Retinal pigment epithelial cell (primary cell): ENCODE measurements at regions not wholly inside any gene's neighbourhood (a gene's known extent, or its start where the extent isn't known, plus 50 kb on each side); places are given as distances from the start of the nearest gene placed in this dataset.

Experiments
- DNase-seq: peaks from one replicate; pipeline ENCODE4 v3.0.0-alpha.2; 2010; ENCODE audit warnings: low read depth
- H3K4me3 ChIP-seq: 2 replicates; pipeline ENCODE4 v1.5.1; 2011; ENCODE audit warnings: mild to moderate bottlenecking, low read length, control low read depth, moderate library complexity
- CTCF ChIP-seq: conservative IDR thresholded peaks from 2 replicates; pipeline ENCODE4 v1.5.1; 2011; ENCODE audit warnings: low read depth, low read length, control low read depth, inconsistent platforms

GRCh38 chr20:48184229-48184628 lies 398.9 kb upstream of the SULF2 start:
- H3K4me3 ChIP-seq: no peak overlapping the region
- no peak for TF ChIP-seq CTCF
- DNase-seq: no peak

- no peak for TF ChIP-seq CTCF
- no peak for DNase-seq
Measured at GRCh38 chr20:48181261-48181935, 396.1 kb upstream of the SULF2 start.

DNA sequence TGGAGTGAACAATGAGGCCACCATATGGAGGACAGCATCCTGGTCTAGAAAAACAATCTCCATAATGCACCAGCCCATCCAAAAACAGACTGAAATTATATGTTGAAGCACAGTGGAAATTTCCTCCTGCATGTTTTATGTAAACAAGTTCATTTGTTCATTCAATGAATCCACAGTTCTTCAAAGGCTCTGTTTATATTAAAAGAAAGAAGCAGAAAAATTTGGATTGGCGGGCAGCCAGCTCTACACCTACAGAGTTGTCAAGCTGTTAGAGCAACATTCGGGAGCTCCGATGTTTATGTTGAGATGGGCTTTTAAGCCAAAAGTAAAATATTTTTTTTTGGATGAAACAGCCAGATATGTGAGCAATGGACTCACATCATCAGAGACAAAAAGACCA lies 395.3 kb upstream of the SULF2 start:
- no peak for DNase-seq
- no peak for TF ChIP-seq CTCF

More at GRCh38 chr20:48181261-48181935, 396.1 kb upstream of the SULF2 start:
- H3K4me3 ChIP-seq: no peak overlapping the region

DNA sequence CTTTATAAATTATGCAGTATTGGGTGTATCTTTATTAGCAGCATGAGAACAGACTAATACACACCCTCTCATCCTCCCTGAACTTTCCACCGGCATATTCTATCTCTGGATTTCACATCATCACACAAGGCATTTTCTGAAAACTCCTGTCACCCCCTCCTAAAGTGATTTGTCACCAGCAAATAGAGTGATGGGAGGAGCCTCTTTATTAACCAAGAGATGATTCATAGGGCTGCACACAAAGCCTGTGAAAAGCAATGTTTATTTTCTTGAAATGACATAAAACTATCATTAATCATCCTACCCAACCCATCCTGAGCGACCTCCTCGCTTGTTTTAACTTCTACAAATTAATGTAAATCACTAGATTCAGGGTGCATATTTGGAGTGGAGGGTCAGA lies 394.7 kb upstream of the SULF2 start:
- no peak overlapping the region for H3K4me3 ChIP-seq
- no peak for DNase-seq
- no peak for TF ChIP-seq CTCF

More for the DNA sequence above, 395.3 kb upstream of the SULF2 start:
- no peak overlapping the region for H3K4me3 ChIP-seq

GRCh38 chr20:48178633-48179032 lies 393.4 kb upstream of the SULF2 start:
- no peak for DNase-seq
- H3K4me3 ChIP-seq: no peak overlapping the region
- no peak for TF ChIP-seq CTCF

GRCh38 chr20:48177058-48177457 lies 391.8 kb upstream of the SULF2 start:
- TF ChIP-seq CTCF: no peak
- no peak overlapping the region for H3K4me3 ChIP-seq
- no peak for DNase-seq

DNA sequence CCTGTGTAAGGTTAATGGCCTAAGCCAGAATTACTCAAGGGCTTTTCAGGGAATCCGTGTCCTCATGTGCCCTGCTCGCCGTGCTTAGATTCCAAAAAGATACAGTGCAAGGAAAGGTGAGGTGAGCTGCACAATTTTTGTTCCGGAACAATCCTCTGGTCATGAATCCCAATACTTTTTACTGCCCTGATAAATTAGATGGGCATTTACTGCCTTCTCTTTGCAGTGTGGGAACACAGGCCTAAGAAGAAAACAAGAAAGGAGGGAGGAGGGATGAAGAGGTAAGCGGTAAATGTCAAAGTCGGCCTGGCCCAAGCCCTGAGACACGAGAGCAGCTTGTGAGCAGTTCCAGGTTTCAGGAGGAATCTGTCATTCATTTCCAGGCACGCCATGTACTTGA lies 390.9 kb upstream of the SULF2 start:
- no peak for DNase-seq
- no peak for TF ChIP-seq CTCF
- no peak overlapping the region for H3K4me3 ChIP-seq
